Stimulated activated CD8-positive, alpha-beta memory T cell treated with anti-CD3 and anti-CD28 coated beads, Interleukin-15, amount 100 ng/mL, for 4 hours (primary cell): ENCODE measurements at regions not wholly inside any gene's neighbourhood (a gene's known extent, or its start where the extent isn't known, plus 50 kb on each side); places are given as distances from the start of the nearest gene placed in this dataset.

ENCODE experiments used
- DNase-seq, 2 donors: peaks; one replicate each; pipeline ENCODE4 v3.0.0-alpha.2; 2020; ENCODE audit warnings: low read depth in 2 of 2

DNA sequence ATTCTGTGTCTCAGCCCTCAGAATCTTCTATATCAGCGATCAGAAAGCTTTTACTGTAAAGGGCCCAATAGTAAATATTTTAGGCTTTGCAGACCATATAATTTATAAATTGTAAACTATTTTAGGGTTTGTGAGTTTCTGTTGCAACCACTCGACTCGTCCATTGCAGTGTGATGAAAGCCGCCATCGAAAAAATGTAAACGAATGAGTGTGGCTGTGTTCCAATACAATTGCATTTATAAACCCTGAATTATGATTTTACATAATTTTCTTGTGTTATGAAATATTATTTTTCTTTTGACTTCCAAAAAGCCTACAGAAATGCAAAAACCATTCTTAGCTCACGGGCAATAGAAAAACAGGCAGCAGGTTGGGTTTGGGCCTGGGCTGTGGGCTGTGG, 62.5 kb upstream of the ADO start:
- no peak for DNase-seq

DNA sequence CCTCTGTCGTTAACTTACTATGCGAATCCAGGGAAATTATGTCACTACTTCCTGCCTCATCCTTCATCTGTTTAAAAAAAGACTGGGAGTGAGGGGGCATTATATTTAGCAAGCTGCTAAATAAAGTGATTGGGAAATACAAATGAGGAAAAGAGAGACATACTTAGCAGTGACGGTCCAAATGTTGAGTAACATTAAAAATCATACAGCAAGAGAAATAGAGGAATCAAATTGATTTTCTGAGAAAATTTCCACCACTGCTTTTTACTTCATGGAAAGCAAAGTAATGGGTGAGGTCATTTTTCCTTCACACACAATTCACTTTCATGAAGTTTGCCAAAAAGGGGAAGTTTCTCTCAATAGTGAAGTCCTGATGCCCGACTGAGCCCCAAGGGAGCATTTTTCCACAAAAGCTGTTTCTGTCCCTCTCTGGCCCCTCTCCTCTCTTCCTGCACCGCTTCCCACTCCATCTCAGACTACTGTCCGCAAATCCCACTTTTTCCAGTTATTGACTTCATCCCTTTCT, 61.9 kb upstream of the ADO start:
- no peak for DNase-seq

DNA sequence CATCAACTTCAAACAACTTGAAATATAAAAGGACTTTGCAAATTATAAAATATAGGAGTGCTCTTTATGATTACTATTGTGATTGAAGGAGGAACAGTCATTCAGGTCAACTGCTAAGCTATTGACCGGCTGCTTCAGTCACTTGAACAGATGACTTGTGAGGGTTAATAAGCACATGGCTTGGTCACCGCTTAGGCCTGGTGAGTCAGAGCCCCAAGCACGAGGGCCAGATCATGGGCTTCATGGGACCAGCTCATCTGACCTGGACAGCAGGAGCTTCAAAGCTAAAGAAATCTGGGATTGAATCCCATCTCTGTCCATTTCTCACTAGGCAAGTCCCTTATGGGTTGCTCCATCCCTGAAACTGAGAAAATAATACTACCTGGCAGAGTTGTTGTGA, 60.4 kb upstream of the ADO start:
- no peak for DNase-seq

DNA sequence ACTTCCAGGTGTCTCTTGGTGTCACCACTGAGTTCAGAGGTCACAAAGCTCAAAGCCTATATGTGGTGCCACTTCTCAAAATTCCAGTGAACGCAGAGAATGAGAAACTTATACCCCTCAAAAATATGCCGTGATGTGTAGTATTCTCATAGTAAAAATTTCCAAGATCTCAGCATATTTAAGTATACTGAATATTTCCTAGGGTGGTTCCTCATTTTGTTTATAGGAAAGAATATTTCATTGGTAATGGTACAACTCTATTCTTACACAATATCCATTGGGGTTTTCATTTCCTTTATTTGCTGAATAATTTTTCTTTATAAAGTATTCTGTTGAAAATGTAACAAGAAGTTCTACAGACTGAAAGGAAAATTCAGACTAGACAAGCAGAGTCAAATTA, 58.9 kb upstream of the ADO start:
- DNase-seq = no peak

DNA sequence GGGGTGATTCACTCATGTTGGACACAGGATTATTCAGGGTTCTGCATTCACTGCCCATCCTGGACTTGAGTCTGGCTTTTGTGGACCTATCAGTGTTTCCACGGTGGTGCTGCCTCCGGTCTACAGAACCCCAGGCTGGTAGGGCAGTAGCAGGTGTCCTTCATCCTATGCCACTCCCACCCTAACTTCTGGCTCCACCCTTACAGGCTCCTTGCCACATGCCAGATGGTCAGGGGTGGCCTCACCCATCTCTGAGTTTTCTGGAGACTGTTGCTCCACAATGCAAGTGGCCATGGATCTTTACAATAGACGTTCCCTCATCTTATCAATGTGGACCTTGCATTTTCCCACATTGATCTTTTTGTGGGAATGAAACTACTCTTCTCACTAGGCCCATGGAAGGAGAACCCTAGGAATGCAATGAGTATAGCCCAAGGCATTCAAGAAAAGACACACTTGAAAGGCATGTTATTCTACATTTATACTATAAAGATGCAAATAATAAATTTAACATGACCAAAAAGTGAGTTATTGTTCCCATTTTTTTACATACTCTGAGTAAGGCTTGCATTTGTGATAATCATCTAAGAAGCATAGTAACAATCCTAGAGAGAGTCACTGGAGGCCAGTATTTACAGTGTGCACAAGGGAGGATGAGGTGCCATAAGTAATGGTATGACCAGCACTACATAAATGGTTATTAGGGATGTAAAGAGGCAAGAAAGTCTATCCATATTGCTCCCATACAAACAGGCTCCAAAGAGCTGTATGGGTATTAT, 57.4 kb upstream of the ADO start:
- no peak for DNase-seq

DNA sequence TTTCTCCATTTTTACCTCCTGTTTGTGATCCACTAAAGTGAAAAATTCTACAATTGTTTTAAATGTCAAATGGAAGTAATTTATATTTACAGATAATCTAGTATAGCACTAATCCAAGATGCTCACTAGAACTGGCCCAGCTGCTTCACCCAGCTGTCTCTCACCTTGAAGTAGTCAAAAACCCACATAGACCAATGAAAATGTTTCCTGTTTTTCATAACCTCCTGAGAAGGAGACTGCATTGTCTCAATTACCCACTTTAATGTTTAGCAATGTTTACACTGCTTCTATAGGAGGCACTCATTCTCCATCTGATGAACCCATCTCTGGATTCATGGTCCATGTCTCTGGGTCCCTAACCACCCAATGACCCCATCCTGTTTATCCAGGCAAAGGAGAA, 56.1 kb upstream of the ADO start:
- no peak for DNase-seq

DNA sequence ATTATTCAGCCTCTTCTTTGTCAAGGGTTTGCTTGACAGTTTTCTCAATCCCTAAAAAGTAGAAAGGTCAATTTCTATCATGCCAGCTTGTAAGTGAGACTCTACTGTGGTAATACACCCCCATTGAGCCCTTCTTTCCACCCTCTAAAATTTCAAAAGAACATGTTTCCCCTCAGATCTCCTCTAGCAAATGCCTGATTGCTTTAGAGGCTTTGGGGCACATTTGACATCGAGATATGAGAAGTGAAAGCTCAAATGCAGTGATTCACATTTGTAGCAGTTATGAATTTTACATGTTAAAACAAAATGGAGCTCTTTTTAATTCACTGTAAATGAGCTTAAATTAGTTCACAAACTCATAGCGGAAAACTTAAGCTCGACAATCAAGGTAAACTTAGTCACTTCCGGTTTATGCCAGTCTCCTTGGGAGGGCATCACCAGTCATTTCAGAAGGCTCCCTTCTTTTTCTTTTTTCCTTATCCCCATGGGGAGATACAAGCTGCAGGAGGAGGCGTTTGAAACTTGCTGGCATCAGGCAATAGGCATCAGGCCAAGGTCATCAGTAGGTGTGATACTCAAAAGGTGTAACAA, 55.3 kb upstream of the ADO start:
- DNase-seq = no peak
